ENCODE measurements at regions not wholly inside any gene's neighbourhood (a gene's known extent, or its start where the extent isn't known, plus 50 kb on each side); places are given as distances from the start of the nearest gene placed in this dataset.
"Not testable (repeated sequence)": the region's sequence is repeated elsewhere in the genome, so short reads cannot be mapped to it uniquely, and the experiment has no call there.

DNA sequence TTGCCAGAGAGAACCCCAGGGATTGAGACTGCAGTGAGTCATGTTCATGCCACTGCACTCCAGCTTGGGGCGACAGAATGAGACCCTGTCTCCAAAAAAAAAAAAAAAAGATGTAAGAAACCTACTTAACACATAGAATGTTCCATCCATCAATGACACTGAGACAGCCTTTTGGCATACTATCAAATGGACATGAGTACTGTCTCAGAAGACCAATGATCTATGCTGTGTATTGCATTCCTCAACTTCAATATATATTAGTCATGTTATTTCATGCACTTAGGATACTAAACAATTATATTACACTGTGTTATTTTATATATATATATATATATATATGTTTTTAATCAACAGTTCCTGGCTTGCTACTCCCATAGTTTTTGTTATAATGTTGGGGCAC lies 57.1 kb upstream of the ANKH start:
- no peak overlapping the region for H3K4me3 ChIP-seq (ENCODE audit: low read depth, low read length)
- no peak for DNase-seq (ENCODE audit: low read depth)
- TF ChIP-seq, protein P1, sequence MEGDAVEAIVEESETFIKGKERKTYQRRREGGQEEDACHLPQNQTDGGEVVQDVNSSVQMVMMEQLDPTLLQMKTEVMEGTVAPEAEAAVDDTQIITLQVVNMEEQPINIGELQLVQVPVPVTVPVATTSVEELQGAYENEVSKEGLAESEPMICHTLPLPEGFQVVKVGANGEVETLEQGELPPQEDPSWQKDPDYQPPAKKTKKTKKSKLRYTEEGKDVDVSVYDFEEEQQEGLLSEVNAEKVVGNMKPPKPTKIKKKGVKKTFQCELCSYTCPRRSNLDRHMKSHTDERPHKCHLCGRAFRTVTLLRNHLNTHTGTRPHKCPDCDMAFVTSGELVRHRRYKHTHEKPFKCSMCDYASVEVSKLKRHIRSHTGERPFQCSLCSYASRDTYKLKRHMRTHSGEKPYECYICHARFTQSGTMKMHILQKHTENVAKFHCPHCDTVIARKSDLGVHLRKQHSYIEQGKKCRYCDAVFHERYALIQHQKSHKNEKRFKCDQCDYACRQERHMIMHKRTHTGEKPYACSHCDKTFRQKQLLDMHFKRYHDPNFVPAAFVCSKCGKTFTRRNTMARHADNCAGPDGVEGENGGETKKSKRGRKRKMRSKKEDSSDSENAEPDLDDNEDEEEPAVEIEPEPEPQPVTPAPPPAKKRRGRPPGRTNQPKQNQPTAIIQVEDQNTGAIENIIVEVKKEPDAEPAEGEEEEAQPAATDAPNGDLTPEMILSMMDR (IDR thresholded peaks at IDR 0.05; ENCODE audit: low read depth, low read length, missing control alignments) = no peak
- in situ Hi-C loops (cut with HindIII; ENCODE audit: low sequenced_read_pairs) = no loop called here

DNA sequence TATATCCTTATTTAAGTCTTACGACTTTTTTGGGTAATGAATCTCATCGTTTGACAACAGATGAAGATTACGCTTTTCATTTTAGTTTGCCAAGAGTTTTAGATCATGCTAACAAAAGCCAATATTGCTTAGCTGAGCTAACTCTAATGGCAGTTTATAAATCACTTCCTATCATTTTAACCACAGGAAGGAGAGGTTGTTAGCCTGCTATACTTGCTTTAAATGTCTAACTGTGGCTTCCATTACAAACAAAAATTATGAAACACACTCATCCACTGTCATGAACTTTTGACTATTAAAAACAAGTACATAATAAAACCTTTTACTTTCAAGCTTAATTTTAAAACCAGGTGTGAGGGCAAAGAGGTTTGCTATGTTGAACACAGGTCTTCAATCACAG lies 53.7 kb upstream of the ANKH start:
- no peak for DNase-seq (ENCODE audit: low read depth)
- TF ChIP-seq, protein P1 (IDR thresholded peaks at IDR 0.05; ENCODE audit: low read depth, low read length, missing control alignments) = no peak
- in situ Hi-C loops (cut with HindIII; ENCODE audit: low sequenced_read_pairs) = no loop called here
- H3K4me3 ChIP-seq (ENCODE audit: low read depth, low read length) = no peak overlapping the region

DNA sequence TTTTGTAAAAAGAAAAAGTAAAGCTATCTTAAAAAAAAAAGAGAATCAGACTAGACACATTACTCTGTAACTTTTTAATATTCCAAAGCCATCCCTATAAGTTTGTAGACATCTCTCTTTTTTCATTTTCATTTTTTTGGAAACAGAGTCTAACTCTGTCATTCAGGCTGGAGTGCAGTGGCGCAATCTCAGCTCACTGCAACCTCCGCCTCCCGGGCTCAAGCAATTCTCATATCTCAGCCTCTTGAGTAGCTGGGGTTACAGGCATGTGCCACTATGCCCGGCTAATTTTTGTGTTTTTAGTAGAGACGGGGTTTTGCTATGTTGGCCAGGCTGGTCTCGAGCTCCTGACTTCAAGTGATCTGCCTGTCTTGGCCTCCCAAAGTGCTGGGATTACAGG lies 51.4 kb upstream of the ANKH start:
- H3K4me3 ChIP-seq (ENCODE audit: low read depth, low read length); DNase-seq (ENCODE audit: low read depth); in situ Hi-C loops (cut with HindIII; ENCODE audit: low sequenced_read_pairs): not testable (repeated sequence)

DNA sequence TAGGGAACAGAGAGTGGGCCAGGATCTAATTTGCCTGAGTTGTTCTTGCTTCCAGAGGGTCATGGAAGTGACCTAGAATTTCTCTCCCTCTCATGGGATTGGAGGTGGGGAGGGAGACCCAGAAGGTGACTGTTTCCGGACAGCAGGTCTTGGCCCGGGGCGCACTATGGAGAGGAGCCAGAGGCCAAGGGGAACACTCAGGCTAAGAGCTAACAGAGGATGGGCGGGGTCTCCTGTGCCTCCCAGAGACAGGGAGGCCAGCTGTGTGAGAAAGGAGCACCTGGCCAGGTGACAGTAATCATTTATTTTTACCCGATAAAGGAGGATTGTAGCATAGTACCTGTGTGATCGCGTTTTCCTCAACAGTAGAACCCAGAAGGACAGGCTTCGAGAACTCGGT lies 50.9 kb upstream of the ANKH start:
- H3K4me3 ChIP-seq (ENCODE audit: low read depth, low read length) = no peak overlapping the region
- TF ChIP-seq, protein P1 (IDR thresholded peaks at IDR 0.05; ENCODE audit: low read depth, low read length, missing control alignments) = no peak
- in situ Hi-C loops (cut with HindIII; ENCODE audit: low sequenced_read_pairs) = no loop called here
- no peak for DNase-seq (ENCODE audit: low read depth)
